GM06990 (cell line): ENCODE measurements at regions not wholly inside any gene's neighbourhood (a gene's known extent, or its start where the extent isn't known, plus 50 kb on each side); places are given as distances from the start of the nearest gene placed in this dataset.
"Not testable (repeated sequence)": the region's sequence is repeated elsewhere in the genome, so short reads cannot be mapped to it uniquely, and the experiment has no call there.

Experiments
- DNase-seq: peaks from one replicate; pipeline ENCODE4 v3.0.0-alpha.2; 2011; ENCODE audit not compliant: insufficient read length; ENCODE audit errors: extremely low read depth
- H3K27me3 ChIP-seq: replicated peaks from 2 replicates; pipeline ENCODE4 v1.6.0; 2011; ENCODE audit warnings: low read length; ENCODE audit not compliant: control insufficient read depth, insufficient read depth
- H3K36me3 ChIP-seq: 2 replicates; pipeline ENCODE4 v1.5.1; 2011; ENCODE audit warnings: low read length; ENCODE audit not compliant: control insufficient read depth, insufficient read depth
- H3K4me3 ChIP-seq: replicated peaks from 2 replicates; pipeline ENCODE4 v1.5.1; 2011; ENCODE audit warnings: low read depth, mild to moderate bottlenecking, control low read depth, low read length
- TF ChIP-seq, protein P1 (sequence below): IDR thresholded peaks from 2 replicates; pipeline ENCODE4 v1.5.1; 2011; ENCODE audit warnings: low read length, control low read depth, mild to moderate bottlenecking, inconsistent platforms; ENCODE audit not compliant: insufficient read depth, poor library complexity, severe bottlenecking

DNA sequence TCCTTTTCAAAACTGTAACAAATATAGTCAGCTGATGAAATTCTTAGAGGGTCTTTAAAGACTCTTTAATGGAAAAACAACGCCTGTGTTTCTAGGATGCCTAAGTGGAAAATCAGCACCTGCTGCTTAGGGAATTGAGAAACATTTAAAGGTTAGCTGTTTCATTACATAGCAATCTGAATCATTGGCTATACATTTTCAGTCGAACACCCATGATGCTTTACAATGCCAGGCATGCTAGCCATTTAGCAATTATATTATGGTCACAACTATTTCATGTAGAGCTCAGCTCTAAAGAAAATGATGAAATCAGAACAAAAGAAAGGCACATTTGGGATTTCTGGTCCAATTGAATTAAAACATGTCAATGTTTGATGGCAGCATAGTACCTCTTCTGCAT is 270.3 kb upstream of the SYNCRIP start:
- DNase-seq: no peak
- TF ChIP-seq, protein P1, sequence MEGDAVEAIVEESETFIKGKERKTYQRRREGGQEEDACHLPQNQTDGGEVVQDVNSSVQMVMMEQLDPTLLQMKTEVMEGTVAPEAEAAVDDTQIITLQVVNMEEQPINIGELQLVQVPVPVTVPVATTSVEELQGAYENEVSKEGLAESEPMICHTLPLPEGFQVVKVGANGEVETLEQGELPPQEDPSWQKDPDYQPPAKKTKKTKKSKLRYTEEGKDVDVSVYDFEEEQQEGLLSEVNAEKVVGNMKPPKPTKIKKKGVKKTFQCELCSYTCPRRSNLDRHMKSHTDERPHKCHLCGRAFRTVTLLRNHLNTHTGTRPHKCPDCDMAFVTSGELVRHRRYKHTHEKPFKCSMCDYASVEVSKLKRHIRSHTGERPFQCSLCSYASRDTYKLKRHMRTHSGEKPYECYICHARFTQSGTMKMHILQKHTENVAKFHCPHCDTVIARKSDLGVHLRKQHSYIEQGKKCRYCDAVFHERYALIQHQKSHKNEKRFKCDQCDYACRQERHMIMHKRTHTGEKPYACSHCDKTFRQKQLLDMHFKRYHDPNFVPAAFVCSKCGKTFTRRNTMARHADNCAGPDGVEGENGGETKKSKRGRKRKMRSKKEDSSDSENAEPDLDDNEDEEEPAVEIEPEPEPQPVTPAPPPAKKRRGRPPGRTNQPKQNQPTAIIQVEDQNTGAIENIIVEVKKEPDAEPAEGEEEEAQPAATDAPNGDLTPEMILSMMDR: no peak

DNA sequence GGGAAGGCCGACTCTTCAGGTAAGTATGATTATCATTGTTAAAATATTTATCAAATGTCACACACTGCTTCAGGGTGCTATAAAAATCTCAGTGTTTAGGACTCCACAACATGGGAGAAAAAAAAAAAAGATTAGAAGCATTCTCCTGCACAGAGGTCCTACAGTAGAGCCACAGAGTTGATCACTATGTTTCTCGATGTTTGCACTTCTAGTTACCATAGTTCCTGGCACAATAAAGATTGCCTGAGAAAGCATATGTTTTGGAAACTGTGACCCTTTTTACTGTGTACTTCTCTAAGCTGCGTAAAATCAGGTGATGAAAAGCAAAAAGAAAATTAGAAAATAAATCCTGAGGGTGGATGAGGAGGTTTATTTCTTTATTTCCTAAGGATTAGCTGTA is 269.9 kb upstream of the SYNCRIP start:
- Histone ChIP-seq H3K4me3 (no peak overlapping the region), H3K27me3 (no peaks in the 10 kb centered on the region), H3K36me3 (no peaks in the 10 kb centered on the region)
- TF ChIP-seq, protein P1: no peak
- DNase-seq: no peak

More for the DNA sequence above, 270.3 kb upstream of the SYNCRIP start:
- H3K27me3 ChIP-seq: no peaks in the 10 kb centered on the region
- H3K4me3 ChIP-seq: no peak overlapping the region
- H3K36me3 ChIP-seq: no peaks in the 10 kb centered on the region

DNA sequence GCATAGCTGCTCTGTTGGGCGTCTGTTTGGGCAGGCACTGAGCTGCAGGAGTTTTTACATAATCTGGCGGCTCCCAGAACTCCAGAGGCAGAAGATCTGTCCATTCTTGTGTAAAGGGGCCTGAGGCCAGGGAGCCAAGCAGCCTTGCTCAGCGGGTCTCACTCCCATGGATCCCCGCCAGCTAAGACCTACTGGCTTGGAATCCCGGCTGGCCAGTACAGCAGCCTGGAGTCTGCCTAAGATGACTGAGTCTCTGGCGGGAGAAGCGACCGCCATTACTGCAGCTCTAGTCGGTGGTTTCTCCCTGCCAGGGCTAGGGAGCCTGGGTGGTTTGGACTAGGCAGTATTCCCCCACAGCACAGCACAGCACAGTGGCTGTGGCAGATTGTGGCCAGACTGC is 268.4 kb upstream of the SYNCRIP start:
- no peak for DNase-seq

DNA sequence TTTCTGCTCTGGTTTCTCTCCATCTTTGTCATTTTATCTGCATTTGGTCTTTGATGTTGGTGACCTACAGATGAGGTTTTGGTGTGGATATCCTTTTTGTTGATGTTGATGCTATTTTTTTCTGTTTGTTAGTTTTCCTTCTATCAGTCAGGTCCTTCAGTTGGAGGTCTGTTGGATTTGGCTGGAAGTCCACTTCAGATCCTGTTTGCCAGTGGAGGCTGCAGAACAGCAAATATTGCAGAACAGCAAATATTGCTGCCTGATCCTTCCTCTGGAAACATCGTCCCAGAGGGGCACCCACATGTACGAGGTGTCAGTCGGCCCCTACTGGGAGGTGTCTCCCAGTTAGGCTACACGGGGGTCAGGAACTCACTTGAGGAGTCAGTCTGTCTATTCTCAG is 265.4 kb upstream of the SYNCRIP start:
- not testable (repeated sequence) for H3K4me3 ChIP-seq, H3K36me3 ChIP-seq, H3K27me3 ChIP-seq, DNase-seq

More for the DNA sequence above, 268.4 kb upstream of the SYNCRIP start:
- H3K27me3 ChIP-seq: no peaks in the 10 kb centered on the region
- no peak overlapping the region for H3K4me3 ChIP-seq
- no peaks in the 10 kb centered on the region for H3K36me3 ChIP-seq
- TF ChIP-seq, protein P1: no peak

DNA sequence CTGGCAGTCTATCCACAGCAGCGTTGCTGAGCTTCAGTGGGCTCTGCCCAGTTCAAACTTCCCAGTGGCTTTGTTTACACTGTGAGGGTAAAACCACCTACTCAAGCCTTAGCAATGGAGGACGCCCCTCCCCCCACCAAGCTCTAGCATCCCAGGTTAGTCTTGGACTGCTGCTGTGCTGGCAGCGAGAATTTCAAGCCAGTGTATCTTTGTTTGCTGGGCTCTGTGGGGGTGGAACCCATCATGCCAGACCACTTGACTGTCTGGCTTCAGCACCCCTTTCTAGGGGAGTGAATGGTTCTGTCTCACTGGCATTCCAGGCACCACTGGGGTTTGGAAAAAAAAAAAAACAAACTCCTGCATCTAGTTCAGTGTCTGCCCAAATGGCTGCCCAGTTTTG is 249.7 kb upstream of the SYNCRIP start:
- Histone ChIP-seq H3K27me3 (no peaks in the 10 kb centered on the region), H3K36me3 (no peaks in the 10 kb centered on the region), H3K4me3 (no peak overlapping the region)
- DNase-seq: no peak
- TF ChIP-seq, protein P1: no peak

DNA sequence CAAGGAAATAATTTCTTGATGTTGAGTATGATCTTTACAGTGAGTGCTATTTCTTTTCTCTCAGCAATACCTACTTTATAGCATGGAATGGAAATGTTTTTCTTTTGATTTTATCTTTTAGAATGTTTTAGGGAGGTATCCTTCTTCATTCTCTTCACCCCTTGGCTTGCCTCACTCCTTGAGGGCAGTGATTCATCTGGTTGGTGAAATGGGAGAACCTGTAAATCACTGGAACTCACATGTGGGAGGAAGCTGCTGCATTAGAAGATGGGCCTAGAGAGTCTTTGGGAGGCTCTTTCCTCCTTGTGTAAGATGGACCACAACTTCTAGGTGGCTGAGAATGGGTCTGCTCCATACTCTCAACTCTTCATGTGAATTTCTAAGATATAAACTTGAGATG is 244.8 kb upstream of the SYNCRIP start:
- Histone ChIP-seq H3K27me3 (no peaks in the 10 kb centered on the region), H3K36me3 (no peaks in the 10 kb centered on the region), H3K4me3 (no peak overlapping the region)
- no peak for DNase-seq
- TF ChIP-seq, protein P1: no peak
